Aorta (tissue), 5 donors: ENCODE measurements at regions not wholly inside any gene's neighbourhood (a gene's known extent, or its start where the extent isn't known, plus 50 kb on each side); places are given as distances from the start of the nearest gene placed in this dataset.

Experiments
- ATAC-seq: fragments of 200-7000 bp; cut with Tn5 transposase; one replicate; pipeline ENCODE4 v1.9.1; 2022; ENCODE audit warnings: moderate library complexity; ENCODE audit not compliant: low FRiP score
- DNase-seq, 2 donors: peaks; one replicate each; pipeline ENCODE4 v3.0.0-alpha.2; 2020
- H3K27ac ChIP-seq, 2 donors: one replicate each; pipeline ENCODE4 v1.5.1; 2013; ENCODE audit warnings: low read length in 2 of 2, mild to moderate bottlenecking in 2 of 2, moderate library complexity in 2 of 2, control low read depth in 1 of 2, inconsistent platforms in 1 of 2, low read depth in 1 of 2
- H3K27me3 ChIP-seq, 2 donors: one replicate each; pipeline ENCODE4 v1.6.1; 2013; ENCODE audit warnings: control low read depth in 1 of 2, low read length in 1 of 2, mild to moderate bottlenecking in 1 of 2, moderate library complexity in 1 of 2; ENCODE audit not compliant: insufficient read depth in 2 of 2, control insufficient read depth in 1 of 2
- H3K36me3 ChIP-seq, 2 donors: one replicate each; pipeline ENCODE4 v1.6.1; 2013; ENCODE audit warnings: control low read depth in 1 of 2, low read length in 1 of 2, mild to moderate bottlenecking in 1 of 2; ENCODE audit not compliant: insufficient read depth in 2 of 2, control insufficient read depth in 1 of 2
- H3K4me1 ChIP-seq, 2 donors: one replicate each; pipeline ENCODE4 v1.6.1; 2013; ENCODE audit warnings: low read length in 2 of 2, control low read depth in 1 of 2, mild to moderate bottlenecking in 1 of 2, moderate library complexity in 1 of 2; ENCODE audit not compliant: insufficient read depth in 2 of 2, control insufficient read depth in 1 of 2
- H3K4me3 ChIP-seq, 2 donors: one replicate each; pipeline ENCODE4 v1.5.1; 2013; ENCODE audit warnings: low read length in 2 of 2, control low read depth in 1 of 2, mild to moderate bottlenecking in 1 of 2
- H3K9me3 ChIP-seq: one replicate; pipeline ENCODE4 v1.6.1; 2013; ENCODE audit warnings: mild to moderate bottlenecking, low read length; ENCODE audit not compliant: control insufficient read depth
- WGBS, 2 donors: extraction: QIAGEN DNeasy Blood & Tissue Kit; methylation state at CpG; one replicate each; pipeline ENCODE4 v1.1.7; 2013; 5-methylcytosine and 5-hydroxymethylcytosine counted together
- intact Hi-C, 2 donors: fragments of 100-400 bp; cut with DNase I; formaldehyde crosslinking; loops; one replicate each; pipeline versions ENCODE4 v1.14.2 to v1.15.0; 2022
- donor health status: healthy with polysubstance abuse.
- donor health status: Bipolar disorder and iron deficiency.
- donor health status: DM: no; HTN: no; CAD: no.
- donor health status: DM: no; HTN: no; CAD: no.
- donor health status: DM: yes; HTN: yes; CAD: no.

DNA sequence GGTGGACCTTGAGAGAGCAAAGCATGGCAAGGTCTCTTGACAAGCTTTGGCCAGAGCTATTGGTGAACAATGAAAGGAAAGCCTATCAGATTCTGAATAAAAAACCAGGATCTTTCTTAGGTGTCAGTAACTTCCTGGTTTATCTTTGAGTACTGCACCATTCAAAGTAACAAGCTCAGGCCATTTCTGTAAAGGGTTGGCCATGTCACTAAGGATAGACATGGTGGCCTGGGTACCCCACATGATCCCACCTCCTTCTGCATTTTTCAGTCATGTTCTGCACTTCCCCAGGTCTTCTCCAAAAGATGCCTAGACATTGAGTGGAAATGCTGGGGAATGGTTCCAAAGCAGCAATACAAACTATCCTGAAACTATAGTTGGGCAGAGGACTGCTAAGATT lies 242.0 kb downstream of the ARHGAP12 start:
- no peaks in the 10 kb centered on the region for H3K4me1 ChIP-seq
- no peak overlapping the region for H3K4me3 ChIP-seq
- no peak for DNase-seq
- H3K27ac ChIP-seq, result no peak overlapping the region
- ATAC-seq, result peak; percentile 33
- no peaks in the 10 kb centered on the region for H3K27me3 ChIP-seq
- H3K9me3 ChIP-seq, result peaks cover 3% of the 10 kb centered on the region
- H3K36me3 ChIP-seq, result no peaks in the 10 kb centered on the region
- intact Hi-C loops, result no loop called here

DNA sequence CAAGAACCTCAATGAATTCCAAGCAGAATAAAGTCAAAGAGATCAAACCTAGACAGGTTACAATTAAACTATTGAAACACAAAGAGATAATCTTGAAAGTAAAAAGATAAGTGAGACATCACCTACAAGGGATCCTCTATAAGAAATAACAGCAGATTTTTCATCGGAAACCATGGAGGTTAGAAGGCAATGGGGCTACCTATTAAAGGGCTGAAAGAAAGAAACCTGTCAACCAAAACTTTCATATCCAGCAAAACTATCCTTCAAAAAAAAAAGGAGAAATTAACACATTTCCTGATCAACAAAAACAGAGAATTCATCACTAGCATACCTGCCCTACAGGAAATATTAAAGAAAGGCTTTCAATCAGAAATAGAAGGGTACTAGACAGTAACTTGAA lies 244.9 kb downstream of the ARHGAP12 start:
- ATAC-seq, result no peak
- intact Hi-C loops, result no loop called here
- Histone ChIP-seq H3K4me1 (no peaks in the 10 kb centered on the region), H3K9me3 (peaks cover 3% of the 10 kb centered on the region), H3K4me3 (no peak overlapping the region), H3K27me3 (no peaks in the 10 kb centered on the region), H3K36me3 (no peaks in the 10 kb centered on the region), H3K27ac (no peak overlapping the region)
- no peak for DNase-seq
- 96% methylated on average over 1 of the region's 1 CpG for WGBS, 2 donors

DNA sequence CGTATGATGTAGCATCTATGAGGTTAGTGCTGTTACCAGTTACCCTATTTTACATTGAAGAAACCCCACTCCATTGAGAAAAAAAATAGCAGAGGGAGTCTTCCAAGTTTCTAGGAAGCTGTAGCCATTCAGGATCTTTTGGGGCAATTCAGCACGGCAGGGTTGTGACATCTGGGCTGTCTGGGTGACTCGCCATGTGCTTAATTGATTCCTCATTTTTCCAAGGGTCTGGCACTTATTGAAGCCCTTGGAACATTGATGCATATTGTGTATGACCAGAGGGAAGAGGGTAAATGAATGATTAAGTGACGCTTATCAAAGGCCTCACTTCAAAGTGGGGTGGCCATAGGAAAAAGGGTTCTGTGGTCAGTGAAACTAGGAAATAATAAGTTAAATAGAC lies 248.7 kb downstream of the ARHGAP12 start:
- no peak for ATAC-seq
- Histone ChIP-seq H3K27me3 (no peaks in the 10 kb centered on the region), H3K4me1 (no peaks in the 10 kb centered on the region), H3K4me3 (no peak overlapping the region), H3K27ac (no peak overlapping the region), H3K9me3 (peaks cover 4% of the 10 kb centered on the region), H3K36me3 (no peaks in the 10 kb centered on the region)
- intact Hi-C loops, result no loop called here
- DNase-seq, result no peak
- WGBS, 2 donors, result 86 to 87% methylated on average over 4 of the region's 4 CpGs

GRCh38 chr10:31678575-31679516 lies 249.8 kb downstream of the ARHGAP12 start:
- Histone ChIP-seq H3K27me3 (no peaks in the 10 kb centered on the region), H3K4me1 (no peaks in the 10 kb centered on the region), H3K9me3 (peaks cover 2% of the 10 kb centered on the region), H3K4me3 (no peak overlapping the region), H3K27ac (no peak overlapping the region), H3K36me3 (no peaks in the 10 kb centered on the region)
- WGBS, 2 donors, result 67 to 70% methylated on average over 20 of the region's 20 CpGs
- DNase-seq (no peak), ATAC-seq (peak; percentile 33)
- intact Hi-C loops, result no loop called here

DNA sequence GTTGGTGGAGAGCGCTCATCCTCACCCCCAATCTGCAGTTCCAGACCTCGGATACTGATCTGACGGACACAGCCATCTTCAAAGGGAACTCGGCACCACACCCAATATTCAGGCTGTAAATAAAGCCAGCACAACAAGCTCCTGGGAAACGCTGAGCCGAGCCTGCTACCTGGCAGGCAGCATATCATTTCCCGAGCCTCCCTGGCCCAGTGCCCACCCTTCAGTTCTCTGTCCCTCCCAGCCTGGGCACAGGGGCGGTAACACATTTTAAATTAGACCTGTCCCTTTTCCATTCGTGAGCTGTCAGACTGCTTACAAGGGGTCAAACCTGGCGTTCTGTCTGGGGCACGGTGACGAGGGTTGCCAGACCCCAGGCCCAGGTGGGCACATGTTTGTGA lies 250.5 kb downstream of the ARHGAP12 start:
- Histone ChIP-seq H3K27ac (no peak overlapping the region), H3K27me3 (no peaks in the 10 kb centered on the region), H3K36me3 (no peaks in the 10 kb centered on the region), H3K9me3 (peaks cover 2% of the 10 kb centered on the region), H3K4me1 (no peaks in the 10 kb centered on the region), H3K4me3 (no peak overlapping the region)
- 71 to 73% methylated on average over 12 of the region's 12 CpGs for WGBS, 2 donors
- no peak for DNase-seq
- intact Hi-C loops, result no loop called here
- peak; percentile 12 for ATAC-seq

- intact Hi-C loops, result no loop called here
- WGBS, 2 donors, result 92 to 94% methylated on average over 16 of the region's 16 CpGs
- H3K4me3 ChIP-seq, result no peak overlapping the region
- H3K36me3 ChIP-seq, result no peaks in the 10 kb centered on the region
- H3K4me1 ChIP-seq, result no peaks in the 10 kb centered on the region
- ATAC-seq, result peak; percentile 9
- DNase-seq, result no peak
- no peaks in the 10 kb centered on the region for H3K27me3 ChIP-seq
- H3K9me3 ChIP-seq, result peaks cover 1% of the 10 kb centered on the region
- H3K27ac ChIP-seq, result no peak overlapping the region
These were observed 251.2 kb downstream of the ARHGAP12 start for GRCh38 chr10:31677195-31678138.

- intact Hi-C loops, result no loop called here
- no peaks in the 10 kb centered on the region for H3K36me3 ChIP-seq
- ATAC-seq (no peak), DNase-seq (no peak)
- no peak overlapping the region for H3K27ac ChIP-seq
- H3K27me3 ChIP-seq, result no peaks in the 10 kb centered on the region
- peaks cover 1% of the 10 kb centered on the region for H3K9me3 ChIP-seq
- H3K4me1 ChIP-seq, result no peaks in the 10 kb centered on the region
- H3K4me3 ChIP-seq, result no peak overlapping the region
These were observed 252.9 kb downstream of the ARHGAP12 start for GRCh38 chr10:31675726-31676125.

DNA sequence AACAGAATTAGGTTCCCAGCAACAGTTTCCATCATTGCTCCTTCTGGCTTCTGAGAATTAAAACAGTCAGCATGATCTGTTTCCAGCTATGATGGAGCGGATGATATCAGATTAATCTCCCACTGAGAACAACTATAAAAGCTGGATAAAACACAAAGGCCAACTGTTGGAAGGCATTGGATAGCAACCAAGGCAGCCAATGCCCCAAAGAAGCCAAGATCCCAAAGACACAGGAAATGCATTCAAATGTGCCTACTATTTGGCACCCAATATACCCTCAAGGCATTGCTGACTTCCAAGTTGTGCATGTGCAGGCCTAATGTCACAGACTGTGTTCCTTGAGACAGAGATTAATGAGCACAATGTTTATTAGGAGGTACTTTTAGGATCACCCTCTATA lies 259.3 kb downstream of the ARHGAP12 start:
- Histone ChIP-seq H3K36me3 (no peaks in the 10 kb centered on the region), H3K9me3 (no peaks in the 10 kb centered on the region), H3K4me3 (no peak overlapping the region), H3K27ac (no peak overlapping the region), H3K27me3 (no peaks in the 10 kb centered on the region), H3K4me1 (peaks cover 0 to 4% of the 10 kb centered on the region in 2 donors)
- no peak for DNase-seq
- WGBS, 2 donors, result 19 to 54% methylated on average over 1 of the region's 1 CpG
- intact Hi-C loops, result no loop called here
- no peak for ATAC-seq
